Upper lobe of right lung (tissue), 1 donor: ENCODE measurements at regions not wholly inside any gene's neighbourhood (a gene's known extent, or its start where the extent isn't known, plus 50 kb on each side); places are given as distances from the start of the nearest gene placed in this dataset.

Experiments used
- ATAC-seq: fragments of 200-7000 bp; cut with Tn5 transposase; one replicate; pipeline ENCODE4 v1.9.1; 2020; ENCODE audit warnings: mild to moderate bottlenecking, moderate library complexity
- DNase-seq: peaks from one replicate; pipeline ENCODE4 v3.0.0-alpha.2; 2020
- H3K27ac ChIP-seq: fragments of 200-600 bp; one replicate; pipeline ENCODE4 v1.8.0; 2022
- H3K27me3 ChIP-seq: fragments of 200-600 bp; one replicate; pipeline ENCODE4 v1.8.0; 2022; ENCODE audit warnings: mild to moderate bottlenecking
- H3K36me3 ChIP-seq: fragments of 200-600 bp; one replicate; pipeline ENCODE4 v1.8.0; 2022
- H3K4me1 ChIP-seq: fragments of 200-600 bp; one replicate; pipeline ENCODE4 v1.8.0; 2022
- H3K4me3 ChIP-seq: fragments of 200-600 bp; one replicate; pipeline ENCODE4 v1.8.0; 2022; ENCODE audit warnings: mild to moderate bottlenecking
- H3K9me3 ChIP-seq: fragments of 200-600 bp; one replicate; pipeline ENCODE4 v1.8.0; 2022
- intact Hi-C: fragments of 100-400 bp; cut with DNase I; formaldehyde crosslinking; loops from one replicate; pipeline ENCODE4 v1.11.0; 2022
- TF ChIP-seq, protein P1 (sequence below): fragments of 200-600 bp; IDR thresholded peaks from one replicate; pipeline ENCODE4 v1.8.0; 2022; ENCODE audit warnings: antibody characterized with exemption
- donor health status: DM: no; HTN: yes; CAD: no; lungs with severe emphysema.

DNA sequence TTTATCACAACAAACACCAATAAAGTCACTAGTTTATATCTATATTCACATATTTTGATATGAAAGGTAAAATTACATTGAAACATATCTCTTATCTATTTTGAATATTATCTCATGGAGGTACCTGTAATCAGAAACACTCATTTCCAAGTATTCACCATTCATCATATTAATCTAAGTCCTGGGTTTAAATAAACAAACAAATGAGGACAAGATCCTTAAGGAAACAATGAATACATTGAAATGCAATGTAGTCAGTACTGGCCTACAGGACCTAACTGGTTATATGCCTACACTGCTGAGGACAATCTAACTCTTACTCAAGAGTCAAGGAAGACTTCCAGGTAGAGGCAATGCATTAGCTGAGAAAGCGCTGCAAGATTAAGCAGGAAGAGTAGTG, 1411.9 kb upstream of the RAG2 start:
- no peak for DNase-seq
- no peak for ATAC-seq
- no peaks in the 10 kb centered on the region for H3K27me3 ChIP-seq
- no peak overlapping the region for H3K4me3 ChIP-seq
- H3K36me3 ChIP-seq: no peaks in the 10 kb centered on the region
- TF ChIP-seq, protein P1, sequence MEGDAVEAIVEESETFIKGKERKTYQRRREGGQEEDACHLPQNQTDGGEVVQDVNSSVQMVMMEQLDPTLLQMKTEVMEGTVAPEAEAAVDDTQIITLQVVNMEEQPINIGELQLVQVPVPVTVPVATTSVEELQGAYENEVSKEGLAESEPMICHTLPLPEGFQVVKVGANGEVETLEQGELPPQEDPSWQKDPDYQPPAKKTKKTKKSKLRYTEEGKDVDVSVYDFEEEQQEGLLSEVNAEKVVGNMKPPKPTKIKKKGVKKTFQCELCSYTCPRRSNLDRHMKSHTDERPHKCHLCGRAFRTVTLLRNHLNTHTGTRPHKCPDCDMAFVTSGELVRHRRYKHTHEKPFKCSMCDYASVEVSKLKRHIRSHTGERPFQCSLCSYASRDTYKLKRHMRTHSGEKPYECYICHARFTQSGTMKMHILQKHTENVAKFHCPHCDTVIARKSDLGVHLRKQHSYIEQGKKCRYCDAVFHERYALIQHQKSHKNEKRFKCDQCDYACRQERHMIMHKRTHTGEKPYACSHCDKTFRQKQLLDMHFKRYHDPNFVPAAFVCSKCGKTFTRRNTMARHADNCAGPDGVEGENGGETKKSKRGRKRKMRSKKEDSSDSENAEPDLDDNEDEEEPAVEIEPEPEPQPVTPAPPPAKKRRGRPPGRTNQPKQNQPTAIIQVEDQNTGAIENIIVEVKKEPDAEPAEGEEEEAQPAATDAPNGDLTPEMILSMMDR: no peak
- H3K4me1 ChIP-seq: no peaks in the 10 kb centered on the region
- no peaks in the 10 kb centered on the region for H3K9me3 ChIP-seq
- no peak overlapping the region for H3K27ac ChIP-seq
- intact Hi-C loops: no loop called here

GRCh38 chr11:38006466-38006865, 1408.4 kb upstream of the RAG2 start:
- TF ChIP-seq, protein P1: no peak
- no peaks in the 10 kb centered on the region for H3K9me3 ChIP-seq
- no peak overlapping the region for H3K27ac ChIP-seq
- no peaks in the 10 kb centered on the region for H3K4me1 ChIP-seq
- intact Hi-C loops: no loop called here
- DNase-seq (no peak), ATAC-seq (no peak)
- no peak overlapping the region for H3K4me3 ChIP-seq
- no peaks in the 10 kb centered on the region for H3K27me3 ChIP-seq
- no peaks in the 10 kb centered on the region for H3K36me3 ChIP-seq

DNA sequence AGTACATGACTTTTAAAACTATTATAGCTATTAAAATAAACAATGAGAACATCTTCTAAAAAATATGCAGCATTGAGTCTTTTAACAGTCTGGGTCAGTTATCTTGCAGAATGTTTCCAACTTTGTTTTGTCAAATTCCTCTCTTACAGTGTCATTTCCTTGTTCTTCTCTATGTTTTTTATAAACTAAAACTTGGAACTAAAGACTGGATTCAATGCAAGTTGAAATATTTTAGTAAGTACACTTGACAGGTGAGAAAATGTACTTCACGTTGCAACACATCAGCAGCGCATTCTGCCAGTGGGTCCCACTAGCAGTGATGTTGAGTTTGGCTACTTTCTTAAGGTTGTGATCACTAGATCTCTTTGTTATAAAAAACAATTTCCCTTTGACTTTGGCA, 1407.6 kb upstream of the RAG2 start:
- H3K4me1 ChIP-seq: no peaks in the 10 kb centered on the region
- H3K9me3 ChIP-seq: no peaks in the 10 kb centered on the region
- TF ChIP-seq, protein P1: no peak
- no peak overlapping the region for H3K4me3 ChIP-seq
- DNase-seq: no peak
- intact Hi-C loops: no loop called here
- no peaks in the 10 kb centered on the region for H3K27me3 ChIP-seq
- H3K36me3 ChIP-seq: no peaks in the 10 kb centered on the region
- peak; percentile 71 for ATAC-seq
- H3K27ac ChIP-seq: no peak overlapping the region

DNA sequence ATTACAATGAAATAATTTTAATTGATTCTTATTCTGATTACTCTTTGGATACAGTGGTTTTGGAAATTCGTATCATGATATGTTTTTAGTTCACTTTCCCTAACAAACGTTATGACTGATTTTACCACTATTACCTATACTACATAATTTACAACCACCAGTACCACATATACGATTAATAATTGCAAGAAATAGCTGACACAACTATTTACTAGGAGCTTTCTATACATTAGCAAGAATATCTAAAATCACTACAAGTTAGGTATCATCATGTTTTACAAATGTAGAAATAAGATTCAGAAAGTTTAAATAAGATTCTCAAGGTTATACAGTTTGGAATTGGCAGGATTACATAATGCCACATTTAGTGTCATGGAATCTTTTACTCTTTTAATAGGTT, 1401.1 kb upstream of the RAG2 start:
- no peaks in the 10 kb centered on the region for H3K36me3 ChIP-seq
- TF ChIP-seq, protein P1: no peak
- ATAC-seq (no peak), DNase-seq (no peak)
- H3K4me1 ChIP-seq: no peaks in the 10 kb centered on the region
- no peak overlapping the region for H3K4me3 ChIP-seq
- no peaks in the 10 kb centered on the region for H3K9me3 ChIP-seq
- no peak overlapping the region for H3K27ac ChIP-seq
- no peaks in the 10 kb centered on the region for H3K27me3 ChIP-seq
- intact Hi-C loops: no loop called here

GRCh38 chr11:37995886-37996285, 1397.8 kb upstream of the RAG2 start:
- intact Hi-C loops: no loop called here
- no peak overlapping the region for H3K27ac ChIP-seq
- TF ChIP-seq, protein P1: no peak
- H3K27me3 ChIP-seq: no peaks in the 10 kb centered on the region
- H3K36me3 ChIP-seq: no peaks in the 10 kb centered on the region
- H3K4me3 ChIP-seq: no peak overlapping the region
- H3K4me1 ChIP-seq: no peaks in the 10 kb centered on the region
- no peak for DNase-seq
- H3K9me3 ChIP-seq: no peaks in the 10 kb centered on the region
- no peak for ATAC-seq

- ATAC-seq: peak; percentile 29
- Histone ChIP-seq H3K4me1 (no peaks in the 10 kb centered on the region), H3K27ac (no peak overlapping the region), H3K9me3 (no peaks in the 10 kb centered on the region), H3K4me3 (no peak overlapping the region), H3K36me3 (no peaks in the 10 kb centered on the region), H3K27me3 (no peaks in the 10 kb centered on the region)
- no peak for DNase-seq
- intact Hi-C loops: no loop called here
- TF ChIP-seq, protein P1: no peak
Measured at GRCh38 chr11:37988031-37988430, 1390.0 kb upstream of the RAG2 start.
